ENCODE measurements at regions not wholly inside any gene's neighbourhood (a gene's known extent, or its start where the extent isn't known, plus 50 kb on each side); places are given as distances from the start of the nearest gene placed in this dataset.

DNA sequence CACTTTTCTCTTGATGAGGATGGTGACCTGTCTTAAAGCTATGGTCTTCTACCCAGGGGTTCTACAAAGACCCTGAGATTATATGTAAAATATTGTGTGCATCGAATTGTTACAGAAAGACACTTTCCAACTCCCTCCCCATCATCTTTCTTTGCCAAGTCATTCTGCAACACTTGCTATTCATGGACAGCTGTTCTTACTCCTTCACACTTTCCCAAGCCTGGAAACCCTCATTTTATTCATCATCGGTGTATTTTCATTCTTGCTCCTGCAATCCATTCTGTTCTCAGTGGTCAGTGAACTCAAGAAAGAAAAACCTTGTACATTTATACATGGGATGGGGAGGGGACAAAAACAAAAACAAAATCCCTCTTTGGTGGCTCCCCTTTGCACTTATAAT, 90.5 kb upstream of the STXBP6 start:
- TF ChIP-seq GATA2 (IDR thresholded peaks at IDR 0.05; ENCODE audit: low read depth, low read length) (no peak), GATA3 (IDR thresholded peaks at IDR 0.05; ENCODE audit: low read depth, low read length) (no peak)

GRCh38 chr14:25136811-25137210, 86.9 kb upstream of the STXBP6 start:
- TF ChIP-seq GATA3 (IDR thresholded peaks at IDR 0.05; ENCODE audit: low read depth, low read length) (no peak), GATA2 (IDR thresholded peaks at IDR 0.05; ENCODE audit: low read depth, low read length) (no peak)

- no peak for TF ChIP-seq GATA2 (IDR thresholded peaks at IDR 0.05; ENCODE audit: low read depth, low read length)
- no peak for TF ChIP-seq GATA3 (IDR thresholded peaks at IDR 0.05; ENCODE audit: low read depth, low read length)
These were observed 84.2 kb upstream of the STXBP6 start for GRCh38 chr14:25134184-25134583.

- TF ChIP-seq GATA2 (IDR thresholded peaks at IDR 0.05; ENCODE audit: low read depth, low read length) (no peak), GATA3 (IDR thresholded peaks at IDR 0.05; ENCODE audit: low read depth, low read length) (no peak)
These were observed 82.9 kb upstream of the STXBP6 start for GRCh38 chr14:25132732-25133422.

- TF ChIP-seq GATA2 (IDR thresholded peaks at IDR 0.05; ENCODE audit: low read depth, low read length) (no peak), GATA3 (IDR thresholded peaks at IDR 0.05; ENCODE audit: low read depth, low read length) (no peak)
These were observed 82.1 kb upstream of the STXBP6 start for GRCh38 chr14:25132094-25132493.

GRCh38 chr14:25122843-25123242, 72.9 kb upstream of the STXBP6 start:
- no peak for TF ChIP-seq GATA2 (IDR thresholded peaks at IDR 0.05; ENCODE audit: low read depth, low read length)
- TF ChIP-seq GATA3 (IDR thresholded peaks at IDR 0.05; ENCODE audit: low read depth, low read length) = no peak

DNA sequence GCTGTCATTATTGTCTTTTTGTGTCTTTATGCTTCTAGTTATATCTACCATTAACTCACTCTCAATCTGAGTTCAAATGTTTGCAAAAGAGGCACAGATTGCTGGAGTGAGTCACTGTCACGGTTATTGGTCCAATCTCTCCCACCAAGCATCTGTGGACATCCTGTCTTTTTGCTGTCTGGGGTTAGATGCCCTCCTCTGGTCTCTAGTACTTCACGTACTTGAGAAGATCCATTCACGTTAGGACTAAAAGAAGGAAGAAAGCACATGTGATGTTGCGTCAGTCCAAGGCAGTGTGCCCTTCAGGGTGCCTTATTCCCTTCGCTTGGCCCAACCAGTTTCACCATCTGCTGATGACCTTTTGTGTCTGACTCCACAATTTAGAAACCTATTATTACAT, 72.3 kb upstream of the STXBP6 start:
- TF ChIP-seq GATA3 (IDR thresholded peaks at IDR 0.05; ENCODE audit: low read depth, low read length) = no peak
- no peak for TF ChIP-seq GATA2 (IDR thresholded peaks at IDR 0.05; ENCODE audit: low read depth, low read length)

DNA sequence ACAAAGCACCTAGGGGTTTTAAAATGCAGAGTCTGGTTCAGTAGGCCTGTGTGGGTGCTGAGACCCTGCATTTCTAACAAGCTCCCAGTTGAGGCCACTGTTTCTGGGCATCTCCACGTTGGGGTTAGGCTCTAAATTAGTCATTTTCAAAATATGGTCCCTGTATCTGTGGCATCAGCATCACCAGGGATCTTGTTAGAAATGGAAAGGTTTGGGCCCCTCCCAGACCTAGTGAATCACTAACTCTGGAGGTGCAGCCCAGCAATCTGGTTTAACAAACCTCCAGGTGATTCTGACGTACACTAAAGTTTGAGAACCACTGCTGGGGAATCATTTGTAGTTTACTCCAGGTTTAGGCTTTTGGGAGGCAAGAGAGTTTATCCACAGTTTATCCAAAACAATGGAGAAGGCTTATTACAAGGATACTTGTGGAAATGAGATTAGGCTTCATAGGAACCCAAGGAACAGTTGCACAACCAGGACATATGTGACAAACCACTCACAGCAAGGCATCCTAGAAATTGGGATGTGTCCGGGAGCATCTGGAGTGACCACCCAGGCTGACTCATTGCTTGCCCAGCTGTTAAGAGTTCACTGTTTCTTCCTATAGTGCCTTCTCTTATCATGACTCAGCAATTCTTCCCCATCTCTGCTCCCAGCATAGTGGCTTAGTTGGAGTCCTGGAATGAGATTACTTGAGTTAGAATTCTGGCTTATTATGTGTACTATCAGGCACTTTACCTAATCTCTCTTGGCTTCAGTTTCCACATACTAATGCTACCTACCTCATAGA, 71.6 kb upstream of the STXBP6 start:
- TF ChIP-seq GATA3 (IDR thresholded peaks at IDR 0.05; ENCODE audit: low read depth, low read length) (no peak), GATA2 (IDR thresholded peaks at IDR 0.05; ENCODE audit: low read depth, low read length) (no peak)

DNA sequence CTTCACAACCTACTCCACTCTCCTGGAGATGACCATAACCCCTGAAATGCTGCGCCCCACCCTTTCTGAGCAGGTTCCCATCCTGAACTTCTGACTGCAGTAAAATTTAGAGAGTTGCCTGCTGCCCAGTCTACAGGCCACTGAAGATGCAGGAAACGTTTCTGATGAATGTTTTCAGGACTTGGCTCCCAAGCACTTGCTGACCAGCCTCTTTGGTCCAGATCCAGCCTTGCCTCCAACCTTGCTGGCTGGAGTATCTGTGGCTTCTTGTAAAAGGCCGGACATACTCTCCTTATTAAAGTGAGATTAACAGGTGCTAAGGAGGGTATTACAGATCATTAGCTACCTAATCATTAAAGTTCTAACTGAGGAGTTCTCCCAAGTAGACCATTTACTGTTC, 70.3 kb upstream of the STXBP6 start:
- TF ChIP-seq GATA2 (IDR thresholded peaks at IDR 0.05; ENCODE audit: low read depth, low read length) = no peak
- no peak for TF ChIP-seq GATA3 (IDR thresholded peaks at IDR 0.05; ENCODE audit: low read depth, low read length)

DNA sequence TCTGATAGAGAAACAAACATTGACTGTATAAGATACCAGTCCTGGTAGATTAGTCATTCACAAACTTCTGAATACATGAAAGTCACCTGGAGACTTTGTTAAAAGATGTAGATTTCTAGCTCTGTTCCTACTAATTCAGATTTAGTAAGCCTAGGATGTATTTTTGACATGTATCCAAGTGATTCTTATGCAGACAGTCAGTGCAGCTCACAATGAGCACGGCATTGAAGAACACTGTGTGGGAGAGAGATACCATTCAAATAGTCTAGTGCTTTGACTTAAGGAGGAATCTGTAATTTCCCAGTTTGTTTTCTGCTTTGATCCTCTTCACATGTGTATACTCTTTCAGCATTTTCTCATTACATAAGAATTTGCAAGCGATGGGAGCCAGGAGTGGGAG, 68.7 kb upstream of the STXBP6 start:
- TF ChIP-seq GATA3 (IDR thresholded peaks at IDR 0.05; ENCODE audit: low read depth, low read length) = no peak
- TF ChIP-seq GATA2 (IDR thresholded peaks at IDR 0.05; ENCODE audit: low read depth, low read length) = no peak

- TF ChIP-seq GATA3 (IDR thresholded peaks at IDR 0.05; ENCODE audit: low read depth, low read length) (no peak), GATA2 (IDR thresholded peaks at IDR 0.05; ENCODE audit: low read depth, low read length) (no peak)
These were observed 67.4 kb upstream of the STXBP6 start for GRCh38 chr14:25117342-25117741.

GRCh38 chr14:25116607-25117006, 66.7 kb upstream of the STXBP6 start:
- TF ChIP-seq GATA2 (IDR thresholded peaks at IDR 0.05; ENCODE audit: low read depth, low read length) (no peak), GATA3 (IDR thresholded peaks at IDR 0.05; ENCODE audit: low read depth, low read length) (no peak)

DNA sequence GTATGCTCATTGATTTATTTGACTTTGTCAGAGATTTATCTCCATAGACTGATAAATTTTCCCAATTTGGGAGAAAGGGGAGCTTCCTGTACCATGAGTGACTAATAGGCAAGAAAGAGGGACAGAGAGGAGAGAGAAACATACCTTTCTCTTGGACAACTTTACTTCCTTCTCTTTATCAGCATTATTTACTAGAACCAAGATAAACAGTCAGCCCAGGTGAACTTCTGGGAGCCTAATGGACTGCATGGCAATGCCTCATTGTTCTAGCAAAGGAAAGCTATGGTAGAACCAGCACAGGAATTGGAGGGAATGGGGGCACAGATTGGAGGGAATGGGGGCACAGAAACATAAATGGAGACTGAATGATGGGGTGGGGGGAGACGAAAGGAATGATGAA, 63.4 kb upstream of the STXBP6 start:
- no peak for TF ChIP-seq GATA2 (IDR thresholded peaks at IDR 0.05; ENCODE audit: low read depth, low read length)
- TF ChIP-seq GATA3 (IDR thresholded peaks at IDR 0.05; ENCODE audit: low read depth, low read length) = no peak

DNA sequence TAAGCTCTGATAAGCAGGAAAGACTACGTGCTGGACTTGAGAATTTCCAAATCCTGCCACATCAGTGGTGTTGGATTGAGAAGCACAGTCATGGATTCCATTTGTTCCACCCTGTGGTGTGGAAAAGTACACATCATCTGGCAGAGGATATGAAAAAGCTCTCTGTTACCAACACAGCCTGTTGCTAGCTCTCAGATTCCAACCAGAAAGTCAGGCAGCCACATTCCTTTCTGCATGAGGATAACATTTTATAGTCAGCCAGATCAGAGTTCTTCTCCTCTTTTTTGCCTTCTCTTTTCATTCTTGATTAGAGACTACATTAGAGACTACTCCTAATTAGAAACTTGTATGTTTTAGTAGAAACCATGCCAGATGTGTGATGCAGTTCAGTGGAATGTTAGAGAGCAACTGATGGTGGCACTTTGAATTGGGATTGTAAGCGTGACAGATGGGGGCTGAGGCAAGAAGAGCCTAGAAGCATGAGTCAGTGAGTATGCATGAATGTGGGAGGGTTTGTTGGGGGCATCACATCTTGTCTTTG, 61.2 kb upstream of the STXBP6 start:
- TF ChIP-seq GATA3 (IDR thresholded peaks at IDR 0.05; ENCODE audit: low read depth, low read length) (no peak), GATA2 (IDR thresholded peaks at IDR 0.05; ENCODE audit: low read depth, low read length) (no peak)

- TF ChIP-seq GATA3 (IDR thresholded peaks at IDR 0.05; ENCODE audit: low read depth, low read length) (no peak), GATA2 (IDR thresholded peaks at IDR 0.05; ENCODE audit: low read depth, low read length) (no peak)
These were observed 60.2 kb upstream of the STXBP6 start for GRCh38 chr14:25110106-25110505.
